ENCODE measurements at regions not wholly inside any gene's neighbourhood (a gene's known extent, or its start where the extent isn't known, plus 50 kb on each side); places are given as distances from the start of the nearest gene placed in this dataset.
A peak's percentile ranks its signal among the peaks of the same experiment; 100 is the strongest.

DNA sequence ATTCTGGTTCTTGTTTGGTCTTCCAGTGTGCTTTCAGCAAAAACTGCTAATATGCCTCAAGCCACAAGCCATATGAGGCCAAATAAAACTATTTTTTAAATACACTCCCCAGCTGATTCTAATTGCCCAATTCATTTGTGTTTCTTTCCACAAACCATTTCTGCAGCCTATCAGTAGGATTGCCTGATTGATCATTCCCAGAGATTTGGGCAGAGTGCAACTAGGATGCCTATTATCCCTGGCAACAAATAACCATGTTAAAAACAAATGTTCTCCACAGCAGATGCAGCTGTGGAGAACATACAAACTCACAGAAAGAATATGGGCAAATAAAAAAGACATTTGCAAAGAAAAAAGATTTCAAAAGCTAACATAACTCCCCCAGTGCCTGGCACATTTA, 76.9 kb upstream of the CAV2 start:
- intact Hi-C loops (cut with micrococcal nuclease; ENCODE audit: unreplicated experiment): no loop called here
- Histone ChIP-seq H3K27ac (ENCODE audit: low read depth, low read length, poor library complexity, severe bottlenecking) (peak overlapping the region; percentile 37), H3K36me3 (ENCODE audit: insufficient read depth, low read length, poor library complexity, severe bottlenecking) (no peaks in the 10 kb centered on the region), H3K4me3 (ENCODE audit: low read depth, low read length, poor library complexity, severe bottlenecking) (no peak overlapping the region), H3K27me3 (replicated peaks; ENCODE audit: insufficient read depth, low read depth, low read length, poor library complexity) (no peaks in the 10 kb centered on the region), H3K4me1 (ENCODE audit: insufficient read depth, low read length, poor library complexity, severe bottlenecking) (peaks cover 48% of the 10 kb centered on the region), H3K9me3 (ENCODE audit: low read depth, low read length, poor library complexity, severe bottlenecking) (no peaks in the 10 kb centered on the region)
- POLR2A ChIA-PET (ENCODE audit: low non-redundant PET): no interaction called here
- no peak for DNase-seq (ENCODE audit: low spot score)
- no peak for TF ChIP-seq CTCF (conservative IDR thresholded peaks at IDR 0.05; ENCODE audit: low read depth, low read length)
- no peak for TF ChIP-seq EZH2 (IDR thresholded peaks at IDR 0.05; ENCODE audit: borderline replicate concordance, low read depth, low read length, poor library complexity, severe bottlenecking)
- CTCF ChIA-PET: no interaction called here
- no TSS peak for BruUV-seq (replicated peaks)

DNA sequence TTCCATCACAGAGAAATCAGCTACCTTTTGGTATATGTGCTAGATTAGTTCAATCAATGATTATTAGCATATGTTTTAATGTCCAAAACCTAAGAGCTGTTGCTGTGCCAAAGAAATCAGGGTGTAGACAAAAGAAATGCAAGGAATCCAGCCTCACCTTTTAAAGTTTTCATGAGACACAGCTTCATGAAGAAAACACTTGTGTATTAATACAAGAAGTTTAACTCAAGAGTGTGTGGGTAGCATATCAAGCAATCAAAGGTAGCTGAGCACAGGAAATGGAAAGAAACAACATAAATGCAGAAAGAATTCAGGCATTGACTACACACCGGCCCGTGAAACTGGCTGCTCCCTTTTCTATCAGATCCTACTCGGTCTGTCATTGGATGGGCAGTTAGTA, 76.0 kb upstream of the CAV2 start:
- H3K9me3 ChIP-seq (ENCODE audit: low read depth, low read length, poor library complexity, severe bottlenecking): no peaks in the 10 kb centered on the region

GRCh38 chr7:116425647-116426209, 73.8 kb upstream of the CAV2 start:
- intact Hi-C loops (cut with micrococcal nuclease; ENCODE audit: unreplicated experiment): no loop called here
- POLR2A ChIA-PET (ENCODE audit: low non-redundant PET): no interaction called here
- DNase-seq (ENCODE audit: low spot score): no peak
- Histone ChIP-seq H3K9me3 (ENCODE audit: low read depth, low read length, poor library complexity, severe bottlenecking) (no peaks in the 10 kb centered on the region), H3K36me3 (ENCODE audit: insufficient read depth, low read length, poor library complexity, severe bottlenecking) (no peaks in the 10 kb centered on the region), H3K4me1 (ENCODE audit: insufficient read depth, low read length, poor library complexity, severe bottlenecking) (peaks cover 42% of the 10 kb centered on the region), H3K4me3 (ENCODE audit: low read depth, low read length, poor library complexity, severe bottlenecking) (no peak overlapping the region), H3K27ac (ENCODE audit: low read depth, low read length, poor library complexity, severe bottlenecking) (peak overlapping the region; percentile 41), H3K27me3 (replicated peaks; ENCODE audit: insufficient read depth, low read depth, low read length, poor library complexity) (no peaks in the 10 kb centered on the region)
- TF ChIP-seq CTCF (conservative IDR thresholded peaks at IDR 0.05; ENCODE audit: low read depth, low read length) (no peak), EZH2 (IDR thresholded peaks at IDR 0.05; ENCODE audit: borderline replicate concordance, low read depth, low read length, poor library complexity, severe bottlenecking) (no peak)
- BruUV-seq (replicated peaks): no TSS peak
- CTCF ChIA-PET: no interaction called here

More for the DNA sequence above, 76.0 kb upstream of the CAV2 start:
- no TSS peak for BruUV-seq (replicated peaks)
- no peak for TF ChIP-seq EZH2 (IDR thresholded peaks at IDR 0.05; ENCODE audit: borderline replicate concordance, low read depth, low read length, poor library complexity, severe bottlenecking)
- no peak for TF ChIP-seq CTCF (conservative IDR thresholded peaks at IDR 0.05; ENCODE audit: low read depth, low read length)
- Histone ChIP-seq H3K27me3 (replicated peaks; ENCODE audit: insufficient read depth, low read depth, low read length, poor library complexity) (no peaks in the 10 kb centered on the region), H3K4me1 (ENCODE audit: insufficient read depth, low read length, poor library complexity, severe bottlenecking) (peaks cover 43% of the 10 kb centered on the region), H3K4me3 (ENCODE audit: low read depth, low read length, poor library complexity, severe bottlenecking) (no peak overlapping the region), H3K36me3 (ENCODE audit: insufficient read depth, low read length, poor library complexity, severe bottlenecking) (no peaks in the 10 kb centered on the region), H3K27ac (ENCODE audit: low read depth, low read length, poor library complexity, severe bottlenecking) (peak overlapping the region; percentile 40)
- no peak for DNase-seq (ENCODE audit: low spot score)
- CTCF ChIA-PET: no interaction called here
- POLR2A ChIA-PET (ENCODE audit: low non-redundant PET): no interaction called here
- intact Hi-C loops (cut with micrococcal nuclease; ENCODE audit: unreplicated experiment): no loop called here

Measured in A673 (cell line).